ENCODE measurements at regions not wholly inside any gene's neighbourhood (a gene's known extent, or its start where the extent isn't known, plus 50 kb on each side); places are given as distances from the start of the nearest gene placed in this dataset.
"Not testable (repeated sequence)": the region's sequence is repeated elsewhere in the genome, so short reads cannot be mapped to it uniquely, and the experiment has no call there.

GRCh38 chr5:82886911-82887310, 190.3 kb downstream of the TMEM167A start:
- no peak for DNase-seq

DNA sequence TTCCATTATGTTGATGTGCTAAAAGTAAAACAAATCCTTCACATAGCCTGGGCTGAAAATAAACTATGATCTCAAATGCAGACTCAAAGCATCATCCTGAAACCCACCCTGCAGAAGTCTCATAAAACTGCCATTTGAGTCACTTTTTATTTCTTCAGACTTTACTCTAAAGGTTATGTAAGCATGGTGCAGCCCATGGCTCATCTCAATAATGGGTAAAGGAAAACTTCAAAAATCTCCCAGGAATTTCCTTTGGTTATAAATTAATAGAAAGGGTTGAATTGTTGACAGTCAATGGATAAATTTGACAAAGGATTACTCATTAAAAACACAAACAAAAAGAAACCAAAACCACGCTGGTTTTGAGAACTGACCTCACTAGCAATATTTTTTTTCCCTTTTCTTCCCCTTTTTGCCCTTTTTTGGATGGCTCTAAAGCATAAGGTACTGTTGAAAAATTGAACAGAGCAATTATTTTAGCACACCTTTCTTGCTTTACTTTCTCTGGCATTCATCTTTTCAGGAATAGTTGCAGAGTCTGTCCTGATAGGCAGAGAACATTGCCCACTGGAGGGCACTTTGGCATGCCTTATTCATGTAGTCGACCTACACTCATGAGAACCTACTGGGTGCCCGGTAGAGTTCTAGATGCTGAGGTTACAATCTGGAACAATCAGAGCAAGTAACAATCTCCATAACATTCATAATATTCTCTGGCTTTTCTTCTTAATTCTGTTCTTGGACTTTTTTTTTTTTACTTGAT, 191.4 kb downstream of the TMEM167A start:
- no peak for DNase-seq

DNA sequence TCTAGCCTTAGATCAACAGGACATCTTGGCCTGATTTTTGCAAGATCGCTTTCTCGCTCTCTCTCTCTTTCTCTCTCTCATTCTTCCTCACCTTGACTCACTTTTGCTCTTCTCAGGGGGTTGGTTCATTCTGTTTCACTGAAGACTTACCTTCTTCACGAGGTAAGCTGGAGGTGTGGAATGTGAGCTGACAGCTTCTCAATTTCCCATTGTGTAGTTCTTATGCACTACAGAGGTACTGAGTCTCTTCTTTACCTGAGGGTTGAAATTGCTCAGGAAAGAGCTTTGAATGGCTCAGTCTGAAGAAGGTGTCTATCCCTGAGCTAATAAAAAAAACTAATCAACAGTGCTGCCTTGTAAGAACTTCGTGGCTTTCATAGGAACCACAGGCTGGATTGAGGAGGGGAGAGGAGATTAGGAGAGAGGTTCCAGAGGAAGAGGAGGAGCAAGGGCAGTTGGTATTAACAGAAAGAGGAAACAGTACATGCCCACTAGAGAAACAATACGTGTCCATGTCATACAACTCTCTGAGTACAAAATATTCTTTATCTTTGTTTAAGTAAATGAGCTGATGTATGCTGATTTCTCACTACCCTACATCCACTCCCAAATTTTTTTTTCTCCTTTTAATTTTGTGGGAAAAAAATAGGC, 192.2 kb downstream of the TMEM167A start:
- DNase-seq: no peak

DNA sequence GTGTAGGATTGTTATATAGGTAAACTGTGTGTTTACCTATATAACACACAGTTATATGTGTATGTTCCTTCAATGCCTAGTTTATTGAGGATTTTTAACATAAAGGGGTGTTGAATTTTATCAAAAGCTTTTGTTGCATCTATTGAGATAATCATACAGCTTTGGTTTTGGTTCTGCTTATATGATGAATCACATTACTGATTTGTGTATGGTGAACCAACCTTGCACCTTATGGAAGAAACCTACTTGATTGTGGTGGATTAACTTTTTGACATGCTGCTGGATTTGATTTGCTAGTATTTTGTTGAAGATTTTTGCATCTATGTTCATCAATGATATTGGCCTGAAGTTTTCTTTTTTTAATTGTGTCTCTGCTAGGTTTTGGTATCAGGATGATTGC, 194.9 kb downstream of the TMEM167A start:
- DNase-seq: no peak

DNA sequence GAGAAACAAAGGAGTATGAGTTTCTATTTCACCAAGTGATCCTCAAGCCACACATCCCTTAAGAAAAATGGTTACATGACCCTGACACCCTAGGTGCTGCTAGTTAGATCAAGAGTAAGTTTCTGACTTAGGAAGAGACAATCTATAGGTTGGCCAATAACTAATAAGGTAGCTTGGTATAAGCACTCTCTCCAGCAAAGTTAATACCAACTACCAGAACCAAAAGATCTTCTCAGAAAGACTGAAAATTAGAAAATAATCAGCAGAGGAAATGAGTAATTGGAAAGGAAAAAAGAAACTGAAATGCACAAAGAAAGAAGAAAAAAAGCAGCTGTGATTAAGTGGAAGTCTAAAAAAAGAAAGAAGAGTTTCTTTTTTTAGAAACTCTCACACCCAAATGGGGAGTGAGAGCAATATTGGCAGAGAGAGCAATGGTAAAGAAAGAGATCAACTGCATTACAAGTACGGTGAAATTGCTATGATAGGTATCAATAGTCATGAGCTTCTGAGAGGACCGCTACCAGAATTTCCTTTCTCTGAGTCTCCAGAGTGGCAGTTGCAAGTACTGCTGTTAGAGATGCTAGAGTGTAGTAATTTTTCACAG, 195.5 kb downstream of the TMEM167A start:
- no peak for DNase-seq

- DNase-seq: no peak
These were observed 198.1 kb downstream of the TMEM167A start for GRCh38 chr5:82879089-82879488.

DNA sequence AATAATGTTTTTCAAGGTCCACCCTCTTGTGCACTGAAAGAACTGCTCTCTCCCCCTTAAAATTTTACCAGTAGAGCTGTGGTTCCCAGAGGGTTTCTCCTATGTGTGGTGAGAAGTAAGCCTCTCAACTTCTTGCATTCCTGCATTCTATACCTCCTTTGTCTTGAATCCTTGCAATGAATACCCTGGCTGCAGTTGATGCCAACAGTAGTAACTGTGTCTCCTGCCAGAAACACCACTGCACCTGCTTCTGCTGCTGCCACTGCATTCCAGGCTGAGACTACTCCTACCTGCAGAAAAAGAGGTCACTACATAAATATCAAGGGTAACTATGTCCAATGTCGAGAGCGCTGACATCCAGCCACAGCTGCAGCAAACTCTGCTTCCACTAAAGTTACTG, 203.7 kb downstream of the TMEM167A start:
- DNase-seq: no peak

- not testable (repeated sequence) for DNase-seq
These were observed 204.6 kb downstream of the TMEM167A start for GRCh38 chr5:82872321-82873288.

- no peak for DNase-seq
These were observed 211.6 kb downstream of the TMEM167A start for GRCh38 chr5:82865625-82866024.

DNA sequence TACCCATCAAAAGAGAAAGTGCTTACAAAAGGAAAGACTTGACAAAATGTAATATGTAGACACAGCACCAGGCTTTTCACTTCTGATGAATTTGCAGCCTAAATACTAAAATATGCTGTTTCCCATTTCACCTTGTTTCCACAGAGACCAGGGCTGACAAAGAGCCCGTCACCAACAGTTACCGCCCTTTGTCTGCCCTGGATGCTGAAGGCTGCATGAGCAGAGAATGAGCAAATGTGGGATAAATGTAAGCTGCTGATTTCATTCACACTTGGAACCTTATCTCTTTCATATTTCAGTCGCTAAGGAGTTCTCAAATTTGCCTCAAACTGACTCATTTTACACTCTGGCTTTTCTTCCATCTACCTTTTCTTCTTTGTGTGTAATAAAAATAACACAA, 213.9 kb downstream of the TMEM167A start:
- DNase-seq: no peak

DNA sequence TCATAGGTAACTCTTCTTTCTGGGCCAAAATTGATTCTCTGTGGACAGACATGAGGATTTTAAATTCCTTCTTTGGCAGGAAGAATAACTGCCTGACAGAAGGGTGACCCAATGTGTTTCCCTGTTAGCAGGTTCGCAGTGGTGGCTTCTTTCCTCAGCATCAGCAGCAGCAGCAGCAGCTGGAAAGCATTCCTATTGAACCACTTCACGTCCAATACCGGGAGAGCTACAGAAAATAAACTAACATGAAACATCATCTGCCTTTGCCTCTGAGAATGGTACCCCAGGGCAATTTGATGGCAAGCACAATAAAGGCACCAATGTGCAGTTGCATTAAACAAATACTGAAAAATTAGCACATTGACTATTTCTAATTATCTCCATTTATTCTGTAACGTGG, 214.5 kb downstream of the TMEM167A start:
- DNase-seq: no peak

DNA sequence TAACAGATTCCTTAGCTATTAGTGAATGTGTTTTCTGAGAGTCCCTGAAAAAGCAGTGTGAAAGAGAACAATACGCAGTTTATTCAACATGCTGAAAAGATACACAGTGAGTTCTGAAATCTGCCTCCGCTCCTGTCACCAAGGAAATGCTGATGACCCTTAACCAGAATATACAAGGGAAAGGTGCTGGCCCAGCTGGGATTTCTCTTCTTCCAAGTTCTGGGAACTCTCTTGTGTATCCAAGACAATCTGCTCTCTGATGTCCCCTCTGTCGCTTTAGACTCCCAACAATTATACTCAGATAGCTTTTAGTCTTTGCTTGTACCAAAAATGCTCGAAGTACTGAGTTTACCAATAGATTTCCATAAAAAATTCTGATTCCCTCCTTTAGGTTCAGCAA, 214.9 kb downstream of the TMEM167A start:
- no peak for DNase-seq

- DNase-seq: no peak
These were observed 215.5 kb downstream of the TMEM167A start for GRCh38 chr5:82861701-82862100.

- DNase-seq: no peak
These were observed 217.6 kb downstream of the TMEM167A start for GRCh38 chr5:82859451-82860140.

DNA sequence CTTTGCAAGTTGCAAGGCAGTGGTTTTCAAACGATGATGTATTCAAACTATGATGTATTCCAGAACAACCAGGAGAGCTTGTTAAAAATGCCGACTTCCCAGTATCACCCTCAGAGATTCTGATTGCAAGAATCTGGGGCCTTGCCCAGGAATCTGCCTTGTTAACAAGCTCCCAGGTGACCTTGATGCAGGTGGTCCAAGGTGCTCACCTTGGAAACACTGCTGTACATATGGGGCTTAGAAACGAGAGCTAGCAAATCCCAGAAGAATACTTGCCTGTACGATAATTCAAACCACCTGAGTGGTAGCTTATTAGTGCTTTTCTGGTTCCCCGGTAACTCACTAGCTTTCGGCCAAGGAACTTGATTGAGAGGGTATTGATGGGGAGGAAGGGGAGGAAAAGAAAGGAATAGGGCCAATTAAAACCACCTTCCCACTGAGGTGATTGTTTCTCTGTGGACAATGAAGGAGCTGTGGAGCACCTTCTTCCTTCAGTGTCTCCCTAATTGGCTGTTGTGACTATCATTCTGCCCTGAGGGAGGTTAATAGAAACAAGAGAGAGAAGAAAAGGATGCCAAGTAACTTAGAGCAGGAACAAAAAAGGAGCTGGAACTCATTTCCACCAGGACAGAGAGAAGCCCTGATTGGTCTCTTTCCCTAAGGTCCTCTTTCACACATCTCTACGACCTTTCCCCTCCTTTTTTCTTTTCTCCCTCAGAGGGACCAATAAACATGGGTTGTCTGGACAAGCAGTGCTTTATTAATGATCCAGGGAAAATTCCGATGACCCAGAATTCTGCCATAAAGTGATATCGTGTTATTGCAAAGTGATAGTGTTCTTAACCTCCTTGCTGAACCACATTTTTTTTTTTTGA, 218.8 kb downstream of the TMEM167A start:
- no peak for DNase-seq

DNA sequence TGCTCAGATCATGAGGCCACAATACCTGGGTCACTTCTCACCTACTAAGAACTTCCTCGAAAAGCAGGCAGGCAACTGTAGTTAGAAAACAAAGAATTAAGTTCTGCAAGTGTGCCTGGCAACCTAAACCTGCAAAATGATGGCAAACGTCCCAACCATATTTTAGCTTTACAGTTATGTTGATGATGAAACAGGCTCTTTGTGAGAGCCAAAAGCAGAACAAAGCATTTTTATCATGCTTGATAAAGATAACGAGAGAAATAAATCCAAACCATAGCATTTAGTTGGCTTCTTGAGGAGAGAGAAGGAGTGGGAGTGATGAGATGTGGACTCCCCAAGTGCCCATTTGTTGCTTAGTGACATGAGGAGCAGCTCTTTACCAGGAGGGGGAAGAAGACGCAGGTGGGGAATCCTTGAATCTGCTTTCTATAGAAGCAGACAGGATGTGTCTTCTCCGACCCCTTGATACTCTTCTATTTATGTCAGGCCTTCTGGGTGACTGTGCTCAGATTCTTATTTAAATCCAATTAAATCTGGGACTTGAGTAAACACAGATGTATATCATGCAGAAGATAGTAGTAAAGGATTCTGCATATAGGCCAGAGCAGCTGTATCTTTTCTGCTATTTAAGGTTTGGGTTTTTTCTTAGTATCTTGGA, 221.2 kb downstream of the TMEM167A start:
- DNase-seq: no peak

- DNase-seq: no peak
These were observed 222.2 kb downstream of the TMEM167A start for GRCh38 chr5:82854956-82855355.

GRCh38 chr5:82851471-82851870, 225.7 kb downstream of the TMEM167A start:
- no peak for DNase-seq

DNA sequence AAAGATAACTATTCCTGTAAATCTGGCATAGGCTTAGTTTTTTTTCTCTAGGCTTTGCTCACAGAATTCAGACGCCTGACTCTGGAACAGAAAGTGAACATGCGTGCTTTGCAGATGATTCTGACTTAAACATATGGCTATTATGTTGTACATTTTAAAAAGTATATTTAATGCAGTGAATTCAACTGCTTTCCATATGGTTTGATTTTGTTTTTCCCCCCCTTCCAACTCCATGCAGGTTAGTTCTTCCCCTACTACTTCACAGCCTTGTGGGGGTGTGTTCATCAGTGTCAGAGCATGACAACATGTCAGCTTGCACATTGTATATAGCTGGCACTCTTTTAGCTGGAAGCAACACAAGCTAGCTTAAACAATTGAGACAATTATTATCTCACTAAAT, 226.8 kb downstream of the TMEM167A start:
- no peak for DNase-seq

DNA sequence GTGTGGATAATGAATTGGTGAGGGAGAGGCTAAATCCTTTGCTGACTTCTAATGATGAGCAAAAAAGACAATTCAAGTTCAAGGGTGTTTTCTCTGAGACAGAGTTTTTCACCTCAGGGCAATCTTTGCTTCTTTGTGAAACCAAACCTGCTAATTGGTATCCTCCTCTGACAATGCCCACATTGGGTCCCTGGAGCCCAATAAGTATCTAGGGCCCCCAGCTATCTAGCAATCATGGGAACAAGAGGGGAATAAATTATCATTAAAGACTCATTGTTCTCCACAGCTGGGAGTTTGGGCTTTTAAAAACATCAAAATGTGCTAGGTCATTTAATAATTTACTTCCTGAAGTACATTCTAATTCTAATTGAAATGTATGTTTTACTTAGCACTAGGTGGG, 227.3 kb downstream of the TMEM167A start:
- DNase-seq: no peak

DNA sequence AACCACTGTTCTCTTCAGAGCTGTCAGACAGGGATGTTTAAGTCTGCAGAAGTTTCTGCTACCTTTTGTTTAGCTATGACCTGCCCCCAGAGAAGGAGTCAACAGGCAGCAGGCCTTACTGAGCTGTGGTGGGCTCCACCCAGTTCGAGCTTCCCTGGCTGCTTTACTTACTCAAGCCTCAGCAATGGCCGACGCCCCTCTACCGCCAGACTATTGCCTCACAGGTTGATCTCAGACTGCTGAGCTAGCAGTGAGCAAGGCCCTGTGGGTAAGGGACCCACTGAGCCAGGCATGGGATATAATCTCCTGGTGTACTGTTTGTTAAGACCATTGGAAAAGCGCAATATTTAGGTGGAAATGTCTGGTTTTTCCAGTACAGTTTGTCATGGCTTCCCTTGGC, 229.6 kb downstream of the TMEM167A start:
- DNase-seq: no peak

All from SHP77 (cell line).